A549 (cell line): ENCODE measurements at regions not wholly inside any gene's neighbourhood (a gene's known extent, or its start where the extent isn't known, plus 50 kb on each side); places are given as distances from the start of the nearest gene placed in this dataset.

Experiments used
- ATAC-seq, 2 experiments: fragments of 200-7000 bp in 1 of 2; fragments of >200 bp in 1 of 2; cut with Nextera tagmentation in 1 of 2; cut with Tn5 transposase in 1 of 2; 3 replicates each; pipeline versions ENCODE4 v1.8.0 to v1.9.1; 2018 to 2020; ENCODE audit warnings: mild to moderate bottlenecking in 1 of 2, moderate library complexity in 1 of 2
- CTCF ChIA-PET: fragments of 300-600 bp; sonication (Branson Sonifier 250); formaldehyde crosslinking; extraction: SDS; loops from one replicate; lab custom pipeline; 2021; ENCODE audit warnings: antibody characterized with exemption, inconsistent platforms; lab: Yijun Ruan, JAX
- POLR2A ChIA-PET: fragments of 350-600 bp; formaldehyde crosslinking; extraction: SDS; loops from one replicate; lab custom pipeline; 2021; ENCODE audit warnings: antibody characterized with exemption, inconsistent platforms; lab: Yijun Ruan, JAX
- DNase-seq, 2 experiments: peaks; one replicate each; pipeline versions ENCODE4 v3.0.0 to v3.0.0-alpha.2; 2011 to 2016; ENCODE audit warnings: low read depth in 1 of 2, low spot score in 1 of 2
- FAIRE-seq: peaks from 2 replicates; lab custom pipeline; 2011; peaks lifted over from hg19 to GRCh38; lab: Jason Lieb, UNC
- H3K27ac ChIP-seq, 2 experiments: fragments of >200 bp; sonication (Bioruptor Twin); formaldehyde crosslinking; 3 replicates each; pipeline ENCODE4 v1.5.1; 2016 to 2017
- H3K4me1 ChIP-seq: fragments of >200 bp; sonication (Bioruptor Twin); formaldehyde crosslinking; 3 replicates; pipeline ENCODE4 v1.6.1; 2016
- H3K4me2 ChIP-seq: fragments of >200 bp; sonication (Bioruptor Twin); formaldehyde crosslinking; 3 replicates; pipeline ENCODE4 v1.6.1; 2016
- H3K4me3 ChIP-seq: fragments of >200 bp; sonication (Bioruptor Twin); formaldehyde crosslinking; 3 replicates; pipeline ENCODE4 v1.5.1; 2016
- H3K9me3 ChIP-seq: fragments of >200 bp; sonication (Bioruptor Twin); formaldehyde crosslinking; 3 replicates; pipeline ENCODE4 v1.6.1; 2016
- CBX2 ChIP-seq: fragments of 200-600 bp; sonication (generic); IDR thresholded peaks from 2 replicates; pipeline ENCODE4 v1.6.1; 2016; ENCODE audit warnings: low read depth, mild to moderate bottlenecking, borderline replicate concordance
- CEBPB ChIP-seq, 2 experiments: fragments of >200 bp in 1 of 2; sonication (Bioruptor Twin) in 1 of 2; formaldehyde crosslinking in 1 of 2; IDR thresholded peaks; 2 replicates each; pipeline ENCODE4 v1.6.1; 2012 to 2016
- EHF ChIP-seq: fragments of 250-450 bp; sonication (Bioruptor Pico); IDR thresholded peaks from 2 replicates; pipeline ENCODE4 v1.5.0; 2020; ENCODE audit warnings: mild to moderate bottlenecking
- EHMT2 ChIP-seq: fragments of 200-600 bp; sonication (generic); IDR thresholded peaks from 2 replicates; pipeline ENCODE4 v1.6.1; 2016; ENCODE audit warnings: antibody characterized with exemption, low read depth, mild to moderate bottlenecking, moderate library complexity
- EP300 ChIP-seq, 2 experiments: fragments of >200 bp; sonication (Bioruptor Twin); formaldehyde crosslinking; IDR thresholded peaks; 2 replicates in 1 of 2; 3 replicates in 1 of 2; pipeline ENCODE4 v1.6.1; 2016 to 2017
- FOSB ChIP-seq: fragments of 250-450 bp; sonication (Bioruptor Pico); IDR thresholded peaks from 2 replicates; pipeline ENCODE4 v1.5.0; 2020; ENCODE audit warnings: mild to moderate bottlenecking, moderate library complexity
- FOSL2 ChIP-seq, 2 experiments: fragments of 450-650 bp in 1 of 2; fragments of >200 bp in 1 of 2; sonication (Bioruptor Twin) in 1 of 2; formaldehyde crosslinking; IDR thresholded peaks; 2 replicates each; pipeline versions ENCODE4 v1.5.0 to v1.6.1; 2016 to 2020; ENCODE audit warnings: mild to moderate bottlenecking in 1 of 2, moderate library complexity in 1 of 2
- FOXS1 ChIP-seq: fragments of 250-450 bp; sonication (Bioruptor Pico); IDR thresholded peaks from 2 replicates; pipeline ENCODE4 v1.5.0; 2020; ENCODE audit warnings: mild to moderate bottlenecking, moderate library complexity
- HEYL ChIP-seq: fragments of 250-450 bp; sonication (Bioruptor Pico); IDR thresholded peaks from 2 replicates; pipeline ENCODE4 v1.8.0; 2021; ENCODE audit warnings: mild to moderate bottlenecking, moderate library complexity
- HOXB13 ChIP-seq: fragments of 250-450 bp; sonication (Bioruptor Pico); IDR thresholded peaks from 2 replicates; pipeline ENCODE4 v1.5.0; 2020; ENCODE audit warnings: low read depth, mild to moderate bottlenecking, moderate library complexity
- HOXB5 ChIP-seq: fragments of 250-450 bp; sonication (Bioruptor Pico); IDR thresholded peaks from 2 replicates; pipeline ENCODE4 v1.5.0; 2020; ENCODE audit warnings: mild to moderate bottlenecking, moderate library complexity
- JUN ChIP-seq, 2 experiments: fragments of >200 bp; sonication (Bioruptor Twin); formaldehyde crosslinking; IDR thresholded peaks; 2 replicates in 1 of 2; 3 replicates in 1 of 2; pipeline ENCODE4 v1.6.1; 2016 to 2017
- JUNB ChIP-seq: fragments of >200 bp; sonication (Bioruptor Twin); formaldehyde crosslinking; IDR thresholded peaks from 2 replicates; pipeline ENCODE4 v1.6.1; 2016
- KDM5A ChIP-seq: fragments of 200-600 bp; sonication (generic); IDR thresholded peaks from 2 replicates; pipeline ENCODE4 v1.6.1; 2016; ENCODE audit warnings: antibody characterized with exemption, mild to moderate bottlenecking
- MAFK ChIP-seq: fragments of 450-650 bp; IDR thresholded peaks from 2 replicates; pipeline ENCODE4 v1.6.1; 2014; ENCODE audit not compliant: partially characterized antibody
- MAX ChIP-seq: IDR thresholded peaks from 2 replicates; pipeline ENCODE4 v1.6.1; 2012
- MYC ChIP-seq: IDR thresholded peaks from 2 replicates; pipeline ENCODE4 v1.6.1; 2012; ENCODE audit warnings: mild to moderate bottlenecking, inconsistent platforms, low read length, improper control_type of control experiment, borderline replicate concordance
- PBX3 ChIP-seq: IDR thresholded peaks from 2 replicates; pipeline ENCODE4 v1.6.1; 2012
- POLR2AphosphoS2 ChIP-seq: conservative IDR thresholded peaks from 2 replicates; pipeline ENCODE4 v1.6.1; 2012; ENCODE audit warnings: low read length, improper control_type of control experiment, inconsistent platforms
- RARB ChIP-seq: fragments of 250-450 bp; sonication (Bioruptor Pico); IDR thresholded peaks from 2 replicates; pipeline ENCODE4 v1.8.0; 2021; ENCODE audit warnings: mild to moderate bottlenecking, moderate library complexity
- RCOR1 ChIP-seq: fragments of 150-350 bp; IDR thresholded peaks from 2 replicates; pipeline ENCODE4 v1.6.1; 2014; ENCODE audit warnings: antibody characterized with exemption, low read length, low read depth
- SREBF2 ChIP-seq: fragments of 450-650 bp; IDR thresholded peaks from 2 replicates; pipeline ENCODE4 v1.6.1; 2014; ENCODE audit warnings: mild to moderate bottlenecking, moderate library complexity
- TFCP2L1 ChIP-seq: fragments of 250-450 bp; sonication (Bioruptor Pico); IDR thresholded peaks from 2 replicates; pipeline ENCODE4 v1.5.0; 2021; ENCODE audit warnings: mild to moderate bottlenecking
- ZC3H11A ChIP-seq: fragments of 450-650 bp; IDR thresholded peaks from 2 replicates; pipeline ENCODE4 v1.6.1; 2014; ENCODE audit warnings: antibody characterized with exemption, mild to moderate bottlenecking
- WGBS: methylation state at CpG from one replicate; pipeline ENCODE4 v1.1.6; 2017; ENCODE audit errors: missing lambda C conversion rate; 5-methylcytosine and 5-hydroxymethylcytosine counted together
- TF ChIP-seq, protein P1 (sequence below): fragments of >200 bp; sonication (Bioruptor Twin); formaldehyde crosslinking; IDR thresholded peaks from 3 replicates; pipeline ENCODE4 v1.5.1; 2016
- TF ChIP-seq, protein P2 (sequence below): fragments of >200 bp; sonication (Bioruptor Twin); formaldehyde crosslinking; IDR thresholded peaks from 2 replicates; pipeline ENCODE4 v1.6.1; 2016

DNA sequence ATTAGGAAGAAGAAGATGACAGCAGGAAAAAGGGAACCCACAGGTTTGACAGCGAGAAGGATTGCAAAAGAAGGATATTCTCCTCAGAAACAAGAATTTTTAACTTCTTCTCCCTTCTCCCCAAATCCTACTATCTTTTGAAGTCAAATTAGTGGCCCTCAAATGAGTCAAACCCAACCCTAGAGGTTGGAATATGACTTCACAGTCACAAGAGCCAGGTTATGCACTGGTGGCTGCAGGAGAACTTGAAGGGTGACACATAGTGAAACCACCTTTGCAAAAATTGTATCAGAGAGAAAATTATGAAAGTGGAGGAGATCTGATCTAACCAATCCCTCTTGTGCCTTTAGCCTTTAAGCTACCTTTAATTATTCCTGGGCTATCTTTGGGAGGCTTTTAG lies 386.2 kb upstream of the CCDC196 start:
- Histone ChIP-seq H3K4me2 (no peak overlapping the region), H3K27ac (no peak overlapping the region), H3K4me1 (no peaks in the 10 kb centered on the region), H3K4me3 (no peak overlapping the region), H3K9me3 (no peaks in the 10 kb centered on the region)
- no peak for TF ChIP-seq JUN (IDR thresholded peaks at IDR 0.05)
- ChIA-PET POLR2A (no interaction called here), CTCF (interaction anchor here (0.7 to 2.6 kb wide), 2 partner anchors 29 to 81 kb away, joined by 3 to 6 read pairs; no protein-coding TSS in a partner anchor)
- ATAC-seq, result no peak
- FAIRE-seq, result no peak
- DNase-seq, result no peak
- WGBS, result 3% methylated on average over 1 of the region's 1 CpG

DNA sequence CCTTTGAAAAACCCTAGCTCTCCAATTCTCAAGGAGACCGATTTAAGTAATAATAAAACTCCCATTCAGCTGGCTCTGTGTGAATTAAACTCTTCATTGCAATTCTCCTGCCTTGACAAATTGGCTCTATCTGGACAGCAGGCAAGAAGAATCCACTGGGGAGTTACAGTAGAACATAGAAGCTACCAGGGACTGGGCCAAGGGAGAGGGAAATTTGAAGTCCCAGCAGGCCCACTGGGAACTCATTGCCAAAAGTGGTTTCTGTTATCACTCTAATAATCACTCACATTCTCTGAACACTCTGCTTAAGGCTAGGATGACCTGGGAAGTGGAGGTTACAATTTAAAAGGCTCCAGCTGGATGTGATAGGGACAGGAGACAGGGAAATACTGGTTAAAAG lies 384.5 kb upstream of the CCDC196 start:
- H3K27ac ChIP-seq, result no peak overlapping the region
- no peaks in the 10 kb centered on the region for H3K9me3 ChIP-seq
- DNase-seq (no peak), FAIRE-seq (no peak), ATAC-seq (no peak)
- no peak overlapping the region for H3K4me3 ChIP-seq
- H3K4me2 ChIP-seq, result no peak overlapping the region
- ChIA-PET CTCF (interaction anchor here (0.6 kb wide), 1 partner anchor 27 kb away, joined by 3 read pairs; no protein-coding TSS in a partner anchor), POLR2A (no interaction called here)
- 26% methylated on average over 1 of the region's 1 CpG for WGBS
- no peaks in the 10 kb centered on the region for H3K4me1 ChIP-seq
- no peak for TF ChIP-seq FOSB (CRISPR knock-in tag)
- TF ChIP-seq, protein P1, sequence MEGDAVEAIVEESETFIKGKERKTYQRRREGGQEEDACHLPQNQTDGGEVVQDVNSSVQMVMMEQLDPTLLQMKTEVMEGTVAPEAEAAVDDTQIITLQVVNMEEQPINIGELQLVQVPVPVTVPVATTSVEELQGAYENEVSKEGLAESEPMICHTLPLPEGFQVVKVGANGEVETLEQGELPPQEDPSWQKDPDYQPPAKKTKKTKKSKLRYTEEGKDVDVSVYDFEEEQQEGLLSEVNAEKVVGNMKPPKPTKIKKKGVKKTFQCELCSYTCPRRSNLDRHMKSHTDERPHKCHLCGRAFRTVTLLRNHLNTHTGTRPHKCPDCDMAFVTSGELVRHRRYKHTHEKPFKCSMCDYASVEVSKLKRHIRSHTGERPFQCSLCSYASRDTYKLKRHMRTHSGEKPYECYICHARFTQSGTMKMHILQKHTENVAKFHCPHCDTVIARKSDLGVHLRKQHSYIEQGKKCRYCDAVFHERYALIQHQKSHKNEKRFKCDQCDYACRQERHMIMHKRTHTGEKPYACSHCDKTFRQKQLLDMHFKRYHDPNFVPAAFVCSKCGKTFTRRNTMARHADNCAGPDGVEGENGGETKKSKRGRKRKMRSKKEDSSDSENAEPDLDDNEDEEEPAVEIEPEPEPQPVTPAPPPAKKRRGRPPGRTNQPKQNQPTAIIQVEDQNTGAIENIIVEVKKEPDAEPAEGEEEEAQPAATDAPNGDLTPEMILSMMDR, result no peak
- no peak for TF ChIP-seq HOXB13 (CRISPR knock-in tag)
- TF ChIP-seq JUNB, result no peak
- TF ChIP-seq KDM5A, result no peak
- TF ChIP-seq, protein P2, sequence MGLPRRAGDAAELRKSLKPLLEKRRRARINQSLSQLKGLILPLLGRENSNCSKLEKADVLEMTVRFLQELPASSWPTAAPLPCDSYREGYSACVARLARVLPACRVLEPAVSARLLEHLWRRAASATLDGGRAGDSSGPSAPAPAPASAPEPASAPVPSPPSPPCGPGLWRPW, result no peak
- TF ChIP-seq HEYL (CRISPR knock-in tag), result no peak
- TF ChIP-seq, all 56 proteins: peak for 0

DNA sequence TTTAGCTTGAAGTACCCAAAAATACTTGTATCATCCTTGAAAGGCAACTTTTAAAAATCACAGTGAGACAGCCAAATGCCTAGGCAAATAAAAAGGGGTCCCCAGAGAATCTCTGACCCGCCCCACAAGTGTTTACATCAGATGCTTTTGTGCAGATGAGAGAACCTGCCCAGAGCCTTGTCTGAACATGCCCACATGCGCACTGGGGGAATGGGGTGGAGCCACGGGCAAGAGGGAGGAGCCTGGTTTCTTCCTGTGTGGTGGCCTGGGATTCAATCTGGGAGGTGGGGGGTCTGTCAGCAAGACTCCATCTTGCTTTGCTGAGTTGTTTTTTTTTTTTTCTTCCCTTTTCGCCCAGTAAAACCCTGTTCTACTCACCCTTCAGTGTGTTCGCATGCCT lies 381.7 kb upstream of the CCDC196 start:
- no peak for FAIRE-seq
- no peak overlapping the region for H3K27ac ChIP-seq

DNA sequence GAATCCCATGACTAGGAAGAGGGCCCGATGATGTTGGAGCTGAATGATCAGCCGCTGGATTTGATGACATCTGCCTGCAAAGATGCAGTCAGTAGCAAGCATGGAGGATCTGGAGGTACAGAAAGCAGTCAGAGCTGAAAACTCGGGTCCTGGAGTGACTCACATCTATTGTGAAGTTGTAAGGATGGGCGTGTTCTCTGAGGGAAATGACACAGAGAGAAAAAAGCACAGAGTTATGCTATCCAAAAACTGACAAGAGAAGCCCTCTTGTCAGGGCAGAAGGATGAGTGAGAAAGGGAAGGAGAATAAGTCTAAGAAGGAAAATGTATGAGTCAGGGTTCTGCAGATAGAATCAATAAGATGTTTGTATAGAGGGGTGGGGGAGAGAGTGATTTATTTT lies 380.4 kb upstream of the CCDC196 start:
- no peak overlapping the region for H3K4me3 ChIP-seq
- no peaks in the 10 kb centered on the region for H3K9me3 ChIP-seq
- H3K27ac ChIP-seq, result no peak overlapping the region
- no peaks in the 10 kb centered on the region for H3K4me1 ChIP-seq
- ATAC-seq, result no peak
- H3K4me2 ChIP-seq, result no peak overlapping the region
- no peak for FAIRE-seq
- ChIA-PET CTCF (no interaction called here), POLR2A (no interaction called here)
- 25% methylated on average over 4 of the region's 4 CpGs for WGBS
- no peak for DNase-seq
- TF ChIP-seq EP300 (IDR thresholded peaks at IDR 0.05) (no peak), RCOR1 (no peak), TFCP2L1 (CRISPR knock-in tag) (no peak), RARB (CRISPR knock-in tag) (no peak), MAFK (no peak), POLR2AphosphoS2 (no peak), ZC3H11A (no peak), EHMT2 (no peak), CEBPB (IDR thresholded peaks at IDR 0.05) (no peak), FOSL2 (IDR thresholded peaks at IDR 0.05) (no peak), FOSL2 (CRISPR knock-in tag; IDR thresholded peaks at IDR 0.05) (no peak)
- TF ChIP-seq, protein P2, result no peak
- TF ChIP-seq, protein P1, result no peak

More for the DNA sequence above, 381.7 kb upstream of the CCDC196 start:
- CTCF ChIA-PET, result interaction anchor here (1.2 kb wide), 1 partner anchor 13 kb away, joined by 4 read pairs; no protein-coding TSS in a partner anchor
- Histone ChIP-seq H3K4me2 (no peak overlapping the region), H3K4me1 (no peaks in the 10 kb centered on the region), H3K9me3 (no peaks in the 10 kb centered on the region), H3K4me3 (no peak overlapping the region)
- 52% methylated on average over 5 of the region's 5 CpGs for WGBS
- POLR2A ChIA-PET, result no interaction called here
- no peak for TF ChIP-seq EP300 (IDR thresholded peaks at IDR 0.05)
- no peak for TF ChIP-seq EHF (CRISPR knock-in tag)
- TF ChIP-seq SREBF2, result no peak
- no peak for TF ChIP-seq MAX
- TF ChIP-seq HOXB5 (CRISPR knock-in tag), result no peak
- TF ChIP-seq FOXS1, result no peak
- TF ChIP-seq, protein P2, result no peak
- no peak for TF ChIP-seq CEBPB (IDR thresholded peaks at IDR 0.05)
- TF ChIP-seq HEYL (CRISPR knock-in tag), result no peak
- TF ChIP-seq MYC, result no peak
- TF ChIP-seq CBX2, result no peak
- no peak for TF ChIP-seq PBX3
- no peak for DNase-seq
- ATAC-seq, result no peak
